Smooth muscle cell (in vitro differentiated cells): ENCODE measurements at regions not wholly inside any gene's neighbourhood (a gene's known extent, or its start where the extent isn't known, plus 50 kb on each side); places are given as distances from the start of the nearest gene placed in this dataset.

ENCODE experiments used
- DNase-seq: peaks from one replicate; lab custom pipeline; 2025; ENCODE audit not compliant: unreplicated experiment; lab: John Stamatoyannopoulos, UW
- H2AFZ ChIP-seq: fragments of 200-600 bp; sonication (generic); 2 replicates; pipeline ENCODE4 v1.6.0; 2016; ENCODE audit warnings: antibody characterized with exemption, low read depth, mild to moderate bottlenecking
- H3F3A ChIP-seq: fragments of 200-600 bp; sonication (generic); 2 replicates; pipeline ENCODE4 v1.6.0; 2017; ENCODE audit warnings: antibody characterized with exemption, low read depth
- H3K27ac ChIP-seq: fragments of 200-600 bp; sonication (generic); 2 replicates; pipeline ENCODE4 v1.5.1; 2016; ENCODE audit warnings: low read depth, mild to moderate bottlenecking
- H3K27me3 ChIP-seq: fragments of 200-600 bp; sonication (generic); 2 replicates; pipeline ENCODE4 v1.6.1; 2016; ENCODE audit warnings: low read depth, mild to moderate bottlenecking
- H3K36me3 ChIP-seq: fragments of 200-600 bp; sonication (generic); 2 replicates; pipeline ENCODE4 v1.5.1; 2016; ENCODE audit warnings: low read depth
- H3K4me1 ChIP-seq: fragments of 200-600 bp; sonication (generic); 2 replicates; pipeline ENCODE4 v1.5.1; 2016; ENCODE audit warnings: low read depth
- H3K4me2 ChIP-seq: fragments of 200-600 bp; sonication (generic); 2 replicates; pipeline ENCODE4 v1.6.0; 2016; ENCODE audit warnings: mild to moderate bottlenecking
- H3K4me3 ChIP-seq: fragments of 200-600 bp; sonication (generic); 2 replicates; pipeline ENCODE4 v1.5.1; 2016; ENCODE audit warnings: mild to moderate bottlenecking
- H3K79me2 ChIP-seq: fragments of 200-600 bp; sonication (generic); 2 replicates; pipeline ENCODE4 v1.6.0; 2016; ENCODE audit warnings: low read depth, mild to moderate bottlenecking
- H3K9ac ChIP-seq: fragments of 200-600 bp; sonication (generic); 2 replicates; pipeline ENCODE4 v1.6.0; 2016; ENCODE audit warnings: low read depth
- H3K9me3 ChIP-seq: fragments of 200-600 bp; sonication (generic); replicated peaks from 2 replicates; pipeline ENCODE4 v1.5.1; 2016; ENCODE audit warnings: low read depth
- H4K20me1 ChIP-seq: fragments of 200-600 bp; sonication (generic); 2 replicates; pipeline ENCODE4 v1.6.0; 2016; ENCODE audit warnings: low read depth
- CTCF ChIP-seq: fragments of 200-600 bp; sonication (generic); IDR thresholded peaks from 2 replicates; pipeline ENCODE4 v1.5.1; 2017; ENCODE audit warnings: borderline replicate concordance, mild to moderate bottlenecking, antibody characterized with exemption; ENCODE audit not compliant: insufficient read depth, poor library complexity, severe bottlenecking
- WGBS: methylation state at CpG from one replicate; pipeline ENCODE4 v1.1.7; 2016; ENCODE audit warnings: low lambda C conversion rate; 5-methylcytosine and 5-hydroxymethylcytosine counted together

- no peak overlapping the region for H3K4me3 ChIP-seq
- H3K79me2 ChIP-seq: no peaks in the 10 kb centered on the region
- H3K27me3 ChIP-seq: no peaks in the 10 kb centered on the region
- no peak overlapping the region for H3K4me2 ChIP-seq
- H3K9ac ChIP-seq: no peak overlapping the region
- no peak for TF ChIP-seq CTCF
- H3K27ac ChIP-seq: peak overlapping the region; percentile 68
- no peak for DNase-seq
- WGBS: 37% methylated on average over 4 of the region's 4 CpGs
- H3K4me1 ChIP-seq: no peaks in the 10 kb centered on the region
- peaks cover 6% of the 10 kb centered on the region for H3F3A ChIP-seq
- no peak overlapping the region for H2AFZ ChIP-seq
- no peaks in the 10 kb centered on the region for H4K20me1 ChIP-seq
- no peaks in the 10 kb centered on the region for H3K9me3 ChIP-seq
- no peaks in the 10 kb centered on the region for H3K36me3 ChIP-seq
These were observed 130.6 kb downstream of the URB2 start for GRCh38 chr1:229756666-229757065.

GRCh38 chr1:229757226-229757625 lies 131.2 kb downstream of the URB2 start:
- H3K27ac ChIP-seq: peak overlapping the region; percentile 68
- no peak for DNase-seq
- no peak overlapping the region for H3K9ac ChIP-seq

GRCh38 chr1:229758101-229759036 lies 132.3 kb downstream of the URB2 start:
- DNase-seq: no peak
- 63% methylated on average over 15 of the region's 15 CpGs for WGBS
- Histone ChIP-seq H3K4me1 (no peaks in the 10 kb centered on the region), H3K79me2 (no peaks in the 10 kb centered on the region), H3K36me3 (no peaks in the 10 kb centered on the region), H3K9ac (no peak overlapping the region), H3K4me3 (no peak overlapping the region), H3K27me3 (no peaks in the 10 kb centered on the region), H2AFZ (no peak overlapping the region), H3K27ac (peak overlapping the region; percentile 68), H3K4me2 (no peak overlapping the region), H3F3A (peaks cover 6% of the 10 kb centered on the region), H4K20me1 (no peaks in the 10 kb centered on the region), H3K9me3 (no peaks in the 10 kb centered on the region)
- no peak for TF ChIP-seq CTCF

More at GRCh38 chr1:229757226-229757625, 131.2 kb downstream of the URB2 start:
- Histone ChIP-seq H4K20me1 (no peaks in the 10 kb centered on the region), H3K9me3 (no peaks in the 10 kb centered on the region), H3K4me3 (no peak overlapping the region), H3K4me2 (no peak overlapping the region), H3F3A (peaks cover 6% of the 10 kb centered on the region), H3K36me3 (no peaks in the 10 kb centered on the region), H2AFZ (no peak overlapping the region), H3K79me2 (no peaks in the 10 kb centered on the region), H3K27me3 (no peaks in the 10 kb centered on the region), H3K4me1 (no peaks in the 10 kb centered on the region)
- TF ChIP-seq CTCF: no peak

- Histone ChIP-seq H2AFZ (no peak overlapping the region), H4K20me1 (no peaks in the 10 kb centered on the region), H3K4me2 (no peak overlapping the region), H3K27ac (peak overlapping the region; percentile 68), H3K4me1 (no peaks in the 10 kb centered on the region), H3K79me2 (no peaks in the 10 kb centered on the region), H3K36me3 (no peaks in the 10 kb centered on the region), H3K4me3 (no peak overlapping the region), H3K27me3 (no peaks in the 10 kb centered on the region), H3K9me3 (no peaks in the 10 kb centered on the region), H3K9ac (no peak overlapping the region), H3F3A (peaks cover 6% of the 10 kb centered on the region)
- TF ChIP-seq CTCF: no peak
- DNase-seq: no peak
- 81% methylated on average over 5 of the region's 5 CpGs for WGBS
These were observed 133.0 kb downstream of the URB2 start for GRCh38 chr1:229759037-229759435.
